ENCODE measurements at regions not wholly inside any gene's neighbourhood (a gene's known extent, or its start where the extent isn't known, plus 50 kb on each side); places are given as distances from the start of the nearest gene placed in this dataset.
A peak's percentile ranks its signal among the peaks of the same experiment; 100 is the strongest.

DNA sequence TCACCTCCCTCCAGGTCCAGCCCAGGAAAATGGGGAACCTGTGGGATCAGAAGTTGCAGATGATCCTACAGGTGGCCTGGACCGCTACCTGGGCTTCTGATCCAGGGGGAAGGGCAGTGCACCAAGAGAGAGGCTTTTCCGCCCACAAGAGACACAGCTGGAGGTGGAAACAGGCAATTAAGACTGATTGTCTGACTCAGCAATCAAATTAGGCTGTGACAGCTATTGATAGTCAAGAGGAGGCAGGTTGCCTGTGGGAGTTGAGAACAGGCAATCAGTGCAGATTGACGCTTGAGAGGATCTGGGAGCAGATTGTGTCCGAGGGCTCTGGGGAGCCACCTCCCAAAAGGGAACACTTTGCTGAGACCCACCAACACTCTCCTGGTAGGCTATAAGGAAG, 71.1 kb upstream of the SLC44A1 start:
- H3K4me1 Mint-ChIP-seq (ENCODE audit: unreplicated experiment): peaks cover 37% of the 10 kb centered on the region
- no peaks in the 10 kb centered on the region for H3K36me3 Mint-ChIP-seq (ENCODE audit: low read depth, unreplicated experiment)
- TF ChIP-seq, protein P1, sequence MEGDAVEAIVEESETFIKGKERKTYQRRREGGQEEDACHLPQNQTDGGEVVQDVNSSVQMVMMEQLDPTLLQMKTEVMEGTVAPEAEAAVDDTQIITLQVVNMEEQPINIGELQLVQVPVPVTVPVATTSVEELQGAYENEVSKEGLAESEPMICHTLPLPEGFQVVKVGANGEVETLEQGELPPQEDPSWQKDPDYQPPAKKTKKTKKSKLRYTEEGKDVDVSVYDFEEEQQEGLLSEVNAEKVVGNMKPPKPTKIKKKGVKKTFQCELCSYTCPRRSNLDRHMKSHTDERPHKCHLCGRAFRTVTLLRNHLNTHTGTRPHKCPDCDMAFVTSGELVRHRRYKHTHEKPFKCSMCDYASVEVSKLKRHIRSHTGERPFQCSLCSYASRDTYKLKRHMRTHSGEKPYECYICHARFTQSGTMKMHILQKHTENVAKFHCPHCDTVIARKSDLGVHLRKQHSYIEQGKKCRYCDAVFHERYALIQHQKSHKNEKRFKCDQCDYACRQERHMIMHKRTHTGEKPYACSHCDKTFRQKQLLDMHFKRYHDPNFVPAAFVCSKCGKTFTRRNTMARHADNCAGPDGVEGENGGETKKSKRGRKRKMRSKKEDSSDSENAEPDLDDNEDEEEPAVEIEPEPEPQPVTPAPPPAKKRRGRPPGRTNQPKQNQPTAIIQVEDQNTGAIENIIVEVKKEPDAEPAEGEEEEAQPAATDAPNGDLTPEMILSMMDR (IDR thresholded peaks at IDR 0.05; ENCODE audit: unreplicated experiment): no peak
- H3K27me3 Mint-ChIP-seq (ENCODE audit: unreplicated experiment): peaks cover 4% of the 10 kb centered on the region
- no peaks in the 10 kb centered on the region for H3K9me3 Mint-ChIP-seq (ENCODE audit: unreplicated experiment)
- no peak overlapping the region for H3K27ac Mint-ChIP-seq (ENCODE audit: unreplicated experiment)
- no peak overlapping the region for H3K4me3 Mint-ChIP-seq (ENCODE audit: unreplicated experiment)
- no peak for DNase-seq (ENCODE audit: low spot score)

DNA sequence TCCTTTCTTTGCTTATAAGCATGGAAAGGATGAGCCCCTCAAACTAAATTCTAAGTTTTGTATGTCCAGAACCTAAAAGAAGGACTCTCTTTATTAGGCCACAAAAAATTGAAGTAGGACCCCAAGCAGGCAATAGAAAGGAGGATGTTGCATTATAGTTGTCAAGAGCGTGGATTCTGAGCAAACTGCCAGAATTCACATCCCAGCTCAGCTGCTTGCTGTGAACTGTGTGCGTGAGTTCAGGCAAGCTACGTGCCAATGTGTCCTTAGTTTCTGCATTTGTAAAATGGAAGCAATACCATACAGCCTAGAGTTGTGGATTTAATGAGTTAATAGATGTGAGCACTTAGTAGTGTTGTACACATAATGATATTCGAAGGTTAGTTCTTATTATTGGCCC, 70.6 kb upstream of the SLC44A1 start:
- Mint-ChIP-seq H3K9me3 (ENCODE audit: unreplicated experiment) (no peaks in the 10 kb centered on the region), H3K36me3 (ENCODE audit: low read depth, unreplicated experiment) (no peaks in the 10 kb centered on the region), H3K27ac (ENCODE audit: unreplicated experiment) (peak overlapping the region; percentile 92), H3K27me3 (ENCODE audit: unreplicated experiment) (peaks cover 4% of the 10 kb centered on the region), H3K4me1 (ENCODE audit: unreplicated experiment) (peaks cover 37% of the 10 kb centered on the region), H3K4me3 (ENCODE audit: unreplicated experiment) (no peak overlapping the region)
- DNase-seq (ENCODE audit: low spot score): no peak
- TF ChIP-seq, protein P1 (IDR thresholded peaks at IDR 0.05; ENCODE audit: unreplicated experiment): no peak

DNA sequence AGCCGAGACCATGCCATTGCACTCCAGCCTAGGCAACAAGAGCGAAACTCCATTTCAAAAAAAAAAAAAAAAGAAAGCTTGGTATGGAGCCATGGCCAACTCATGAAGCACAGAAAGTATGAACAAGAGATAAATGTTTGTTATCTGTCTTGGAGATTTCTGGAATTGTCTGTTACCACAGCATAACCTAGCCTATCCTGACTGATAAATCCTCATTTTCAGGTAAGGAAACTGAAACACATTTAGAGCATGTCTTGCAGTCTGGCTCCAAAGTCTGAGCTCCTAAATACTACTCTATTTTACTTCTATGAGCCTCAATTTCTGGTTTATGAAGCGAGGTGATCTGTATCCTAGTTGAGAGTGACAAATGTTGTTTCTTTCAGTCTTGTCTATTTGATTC, 68.3 kb upstream of the SLC44A1 start:
- TF ChIP-seq, protein P1 (IDR thresholded peaks at IDR 0.05; ENCODE audit: unreplicated experiment): no peak
- no peak overlapping the region for H3K27ac Mint-ChIP-seq (ENCODE audit: unreplicated experiment)
- no peak for DNase-seq (ENCODE audit: low spot score)
- H3K9me3 Mint-ChIP-seq (ENCODE audit: unreplicated experiment): no peaks in the 10 kb centered on the region
- H3K27me3 Mint-ChIP-seq (ENCODE audit: unreplicated experiment): peaks cover 3% of the 10 kb centered on the region
- H3K36me3 Mint-ChIP-seq (ENCODE audit: low read depth, unreplicated experiment): no peaks in the 10 kb centered on the region
- peaks cover 30% of the 10 kb centered on the region for H3K4me1 Mint-ChIP-seq (ENCODE audit: unreplicated experiment)
- H3K4me3 Mint-ChIP-seq (ENCODE audit: unreplicated experiment): no peak overlapping the region

DNA sequence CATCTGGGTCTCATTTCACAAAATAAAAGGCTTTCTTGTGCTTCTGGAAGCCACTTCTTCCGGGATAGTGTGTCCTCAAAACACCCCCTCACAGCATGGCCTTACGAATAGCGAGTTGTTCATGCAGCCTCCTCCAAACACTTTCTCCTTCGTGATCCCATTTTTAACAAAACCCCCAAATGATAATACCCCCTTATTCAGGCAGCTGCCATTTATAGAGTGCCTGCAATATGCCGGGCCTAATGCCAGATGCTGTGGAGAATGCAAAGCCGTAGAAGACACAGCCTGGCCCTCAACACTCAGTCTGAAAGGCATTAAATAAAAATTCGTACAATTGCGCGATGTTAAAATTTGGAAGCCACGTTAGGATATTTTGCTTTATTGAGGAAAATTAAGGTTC, 66.4 kb upstream of the SLC44A1 start:
- Mint-ChIP-seq H3K27ac (ENCODE audit: unreplicated experiment) (no peak overlapping the region), H3K4me1 (ENCODE audit: unreplicated experiment) (peaks cover 21% of the 10 kb centered on the region)

DNA sequence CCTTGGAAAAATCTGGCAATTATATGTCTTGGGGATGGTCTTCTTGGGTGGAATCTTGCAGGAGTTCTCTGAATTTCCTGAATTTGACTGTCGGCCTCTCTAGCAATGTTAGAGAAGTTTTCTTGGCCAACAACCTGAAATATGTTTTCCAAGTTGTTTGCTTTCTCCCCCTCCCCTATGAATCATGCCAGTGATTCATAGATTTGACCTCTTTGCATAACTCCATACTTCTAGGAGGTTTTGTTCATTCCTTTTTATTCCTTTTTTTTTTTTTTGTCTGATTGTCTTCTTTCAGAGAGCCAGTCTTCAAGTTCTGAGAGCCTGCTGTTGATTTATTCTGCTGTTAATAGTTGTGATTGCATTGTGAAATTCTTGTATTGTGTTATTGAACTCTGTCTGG, 56.7 kb upstream of the SLC44A1 start:
- H3K36me3 Mint-ChIP-seq (ENCODE audit: low read depth, unreplicated experiment): no peaks in the 10 kb centered on the region
- TF ChIP-seq, protein P1 (IDR thresholded peaks at IDR 0.05; ENCODE audit: unreplicated experiment): no peak
- H3K27me3 Mint-ChIP-seq (ENCODE audit: unreplicated experiment): peaks cover 5% of the 10 kb centered on the region
- peaks cover 4% of the 10 kb centered on the region for H3K9me3 Mint-ChIP-seq (ENCODE audit: unreplicated experiment)
- no peak for DNase-seq (ENCODE audit: low spot score)
- H3K27ac Mint-ChIP-seq (ENCODE audit: unreplicated experiment): no peak overlapping the region
- H3K4me1 Mint-ChIP-seq (ENCODE audit: unreplicated experiment): no peaks in the 10 kb centered on the region
- H3K4me3 Mint-ChIP-seq (ENCODE audit: unreplicated experiment): no peak overlapping the region

More for the DNA sequence above, 66.4 kb upstream of the SLC44A1 start:
- Mint-ChIP-seq H3K36me3 (ENCODE audit: low read depth, unreplicated experiment) (no peaks in the 10 kb centered on the region), H3K4me3 (ENCODE audit: unreplicated experiment) (no peak overlapping the region), H3K27me3 (ENCODE audit: unreplicated experiment) (peaks cover 3% of the 10 kb centered on the region), H3K9me3 (ENCODE audit: unreplicated experiment) (no peaks in the 10 kb centered on the region)
- no peak for DNase-seq (ENCODE audit: low spot score)
- TF ChIP-seq, protein P1 (IDR thresholded peaks at IDR 0.05; ENCODE audit: unreplicated experiment): no peak
